GM12874 (cell line): ENCODE measurements at regions not wholly inside any gene's neighbourhood (a gene's known extent, or its start where the extent isn't known, plus 50 kb on each side); places are given as distances from the start of the nearest gene placed in this dataset.

ENCODE experiments used
- CTCF ChIP-seq: IDR thresholded peaks from 2 replicates; pipeline ENCODE4 v1.5.1; 2011; ENCODE audit warnings: low read depth, mild to moderate bottlenecking, control low read depth, low read length, moderate library complexity; ENCODE audit not compliant: insufficient read depth

GRCh38 chr3:74538669-74539068 is 75.8 kb downstream of the CNTN3 start:
- no peak for TF ChIP-seq CTCF

- TF ChIP-seq CTCF, result no peak
Measured at GRCh38 chr3:74537857-74538256, 76.6 kb downstream of the CNTN3 start.

GRCh38 chr3:74537164-74537563 is 77.3 kb downstream of the CNTN3 start:
- TF ChIP-seq CTCF, result no peak

GRCh38 chr3:74535281-74535680 is 79.2 kb downstream of the CNTN3 start:
- TF ChIP-seq CTCF, result no peak

GRCh38 chr3:74534611-74535010 is 79.8 kb downstream of the CNTN3 start:
- no peak for TF ChIP-seq CTCF

GRCh38 chr3:74532446-74532845 is 82.0 kb downstream of the CNTN3 start:
- TF ChIP-seq CTCF, result no peak

GRCh38 chr3:74531491-74531890 is 83.0 kb downstream of the CNTN3 start:
- no peak for TF ChIP-seq CTCF

- TF ChIP-seq CTCF, result no peak
Measured at GRCh38 chr3:74529145-74529544, 85.3 kb downstream of the CNTN3 start.
